GM18861 (cell line): ENCODE measurements at regions not wholly inside any gene's neighbourhood (a gene's known extent, or its start where the extent isn't known, plus 50 kb on each side); places are given as distances from the start of the nearest gene placed in this dataset.
"Not testable (repeated sequence)": the region's sequence is repeated elsewhere in the genome, so short reads cannot be mapped to it uniquely, and the experiment has no call there.

Experiments used
- ATAC-seq: cut with Tn5 transposase; IDR thresholded peaks from one replicate; pipeline ENCODE4 v1.9.1; 2021; ENCODE audit not compliant: unreplicated experiment

- no peak for ATAC-seq
Observed at GRCh38 chr13:87153371-87153770, 517.8 kb upstream of the SLITRK5 start.

- ATAC-seq = no peak
Observed at GRCh38 chr13:87166348-87166747, 504.8 kb upstream of the SLITRK5 start.

- no peak for ATAC-seq
Observed at GRCh38 chr13:87168390-87168789, 502.8 kb upstream of the SLITRK5 start.

GRCh38 chr13:87169337-87169736 lies 501.8 kb upstream of the SLITRK5 start:
- ATAC-seq = no peak

- ATAC-seq = no peak
Observed at GRCh38 chr13:87172166-87172835, 498.9 kb upstream of the SLITRK5 start.

- not testable (repeated sequence) for ATAC-seq
Observed at GRCh38 chr13:87185138-87185537, 486.0 kb upstream of the SLITRK5 start.

GRCh38 chr13:87186647-87187046 lies 484.5 kb upstream of the SLITRK5 start:
- not testable (repeated sequence) for ATAC-seq

- not testable (repeated sequence) for ATAC-seq
Observed at GRCh38 chr13:87191485-87191884, 479.7 kb upstream of the SLITRK5 start.

- no peak for ATAC-seq
Observed at GRCh38 chr13:87198371-87198770, 472.8 kb upstream of the SLITRK5 start.

GRCh38 chr13:87206708-87207107 lies 464.5 kb upstream of the SLITRK5 start:
- no peak for ATAC-seq

- no peak for ATAC-seq
Observed at GRCh38 chr13:87207280-87208003, 463.7 kb upstream of the SLITRK5 start.

GRCh38 chr13:87208636-87209035 lies 462.5 kb upstream of the SLITRK5 start:
- no peak for ATAC-seq

- ATAC-seq = no peak
Observed at GRCh38 chr13:87234981-87235380, 436.2 kb upstream of the SLITRK5 start.

GRCh38 chr13:87235621-87236020 lies 435.6 kb upstream of the SLITRK5 start:
- ATAC-seq = no peak

GRCh38 chr13:87244256-87244890 lies 426.8 kb upstream of the SLITRK5 start:
- ATAC-seq = no peak

GRCh38 chr13:87249847-87250246 lies 421.3 kb upstream of the SLITRK5 start:
- not testable (repeated sequence) for ATAC-seq

GRCh38 chr13:87255394-87255793 lies 415.8 kb upstream of the SLITRK5 start:
- ATAC-seq = no peak

GRCh38 chr13:87259479-87260083 lies 411.6 kb upstream of the SLITRK5 start:
- no peak for ATAC-seq

GRCh38 chr13:87274209-87274819 lies 396.9 kb upstream of the SLITRK5 start:
- no peak for ATAC-seq

GRCh38 chr13:87280139-87280538 lies 391.0 kb upstream of the SLITRK5 start:
- ATAC-seq = no peak

GRCh38 chr13:87287721-87288120 lies 383.4 kb upstream of the SLITRK5 start:
- ATAC-seq = no peak
